SU-DHL-6 (cell line): ENCODE measurements at regions not wholly inside any gene's neighbourhood (a gene's known extent, or its start where the extent isn't known, plus 50 kb on each side); places are given as distances from the start of the nearest gene placed in this dataset.

Source experiments
- CTCF ChIP-seq: fragments of 200-600 bp; sonication (generic); IDR thresholded peaks from one replicate; pipeline ENCODE4 v1.5.1; 2017; ENCODE audit warnings: antibody characterized with exemption, mild to moderate bottlenecking, low read length, moderate library complexity; ENCODE audit not compliant: insufficient read depth, poor library complexity, severe bottlenecking
- EZH2phosphoT487 ChIP-seq: fragments of 200-600 bp; sonication (generic), shearing (Covaris generic); conservative IDR thresholded peaks from 2 replicates; pipeline ENCODE4 v1.6.1; 2018; ENCODE audit warnings: mild to moderate bottlenecking, antibody characterized with exemption, low read length, moderate library complexity, mixed read lengths

GRCh38 chr11:116422956-116423600, 349.7 kb downstream of the BUD13 start:
- no peak for TF ChIP-seq CTCF
- TF ChIP-seq EZH2phosphoT487 = no peak
